ENCODE measurements at regions not wholly inside any gene's neighbourhood (a gene's known extent, or its start where the extent isn't known, plus 50 kb on each side); places are given as distances from the start of the nearest gene placed in this dataset.

GRCh38 chr4:175068266-175068665 lies 150.1 kb downstream of the ADAM29 start:
- Histone ChIP-seq H3K9me3 (ENCODE audit: insufficient read depth, low read depth, low read length) (no peaks in the 10 kb centered on the region), H3K4me2 (ENCODE audit: low read length) (no peak overlapping the region), H3K27ac (ENCODE audit: low read depth, low read length) (no peak overlapping the region), H3K79me2 (ENCODE audit: insufficient read depth, low read length) (no peaks in the 10 kb centered on the region), H4K20me1 (ENCODE audit: insufficient read depth, low read length) (no peaks in the 10 kb centered on the region), H3K4me3 (ENCODE audit: insufficient read depth, low read depth, low read length) (no peak overlapping the region), H3K9ac (ENCODE audit: low read length) (no peak overlapping the region), H3K36me3 (ENCODE audit: insufficient read depth, low read length) (no peaks in the 10 kb centered on the region), H3K27me3 (ENCODE audit: insufficient read depth, low read length) (no peaks in the 10 kb centered on the region), H3K4me1 (ENCODE audit: insufficient read depth, low read length) (no peaks in the 10 kb centered on the region), H2AFZ (ENCODE audit: low read depth, low read length) (no peak overlapping the region)
- no peak for TF ChIP-seq EZH2 (IDR thresholded peaks at IDR 0.05; ENCODE audit: insufficient read depth, low read length)
- no peak for TF ChIP-seq CTCF (IDR thresholded peaks at IDR 0.05; ENCODE audit: insufficient read depth, low read depth, low read length)
- DNase-seq (ENCODE audit: low read depth) = no peak
- Mint-ChIP-seq H3K4me1 (ENCODE audit: low read depth, unreplicated experiment) (peaks cover 18% of the 10 kb centered on the region), H3K27me3 (ENCODE audit: low read depth, unreplicated experiment) (no peaks in the 10 kb centered on the region), H3K27ac (ENCODE audit: unreplicated experiment) (no peak overlapping the region), H3K4me3 (ENCODE audit: unreplicated experiment) (no peak overlapping the region), H3K36me3 (ENCODE audit: low read depth, unreplicated experiment) (no peaks in the 10 kb centered on the region), H3K9me3 (ENCODE audit: unreplicated experiment) (no peaks in the 10 kb centered on the region)
- no peak for FAIRE-seq

- Mint-ChIP-seq H3K9me3 (ENCODE audit: unreplicated experiment) (no peaks in the 10 kb centered on the region), H3K36me3 (ENCODE audit: low read depth, unreplicated experiment) (no peaks in the 10 kb centered on the region), H3K27me3 (ENCODE audit: low read depth, unreplicated experiment) (no peaks in the 10 kb centered on the region), H3K4me3 (ENCODE audit: unreplicated experiment) (no peak overlapping the region), H3K4me1 (ENCODE audit: low read depth, unreplicated experiment) (peaks cover 13% of the 10 kb centered on the region), H3K27ac (ENCODE audit: unreplicated experiment) (peak overlapping the region; percentile 75)
- DNase-seq (ENCODE audit: low read depth) = no peak
- Histone ChIP-seq H3K9ac (ENCODE audit: low read length) (no peak overlapping the region), H3K79me2 (ENCODE audit: insufficient read depth, low read length) (no peaks in the 10 kb centered on the region), H3K4me3 (ENCODE audit: insufficient read depth, low read depth, low read length) (no peak overlapping the region), H4K20me1 (ENCODE audit: insufficient read depth, low read length) (no peaks in the 10 kb centered on the region), H2AFZ (ENCODE audit: low read depth, low read length) (no peak overlapping the region), H3K9me3 (ENCODE audit: insufficient read depth, low read depth, low read length) (no peaks in the 10 kb centered on the region), H3K4me2 (ENCODE audit: low read length) (no peak overlapping the region), H3K27me3 (ENCODE audit: insufficient read depth, low read length) (no peaks in the 10 kb centered on the region), H3K27ac (ENCODE audit: low read depth, low read length) (no peak overlapping the region), H3K36me3 (ENCODE audit: insufficient read depth, low read length) (no peaks in the 10 kb centered on the region), H3K4me1 (ENCODE audit: insufficient read depth, low read length) (no peaks in the 10 kb centered on the region)
- FAIRE-seq = no peak
- TF ChIP-seq CTCF (IDR thresholded peaks at IDR 0.05; ENCODE audit: insufficient read depth, low read depth, low read length) (no peak), EZH2 (IDR thresholded peaks at IDR 0.05; ENCODE audit: insufficient read depth, low read length) (no peak)
Measured at GRCh38 chr4:175070444-175070843, 152.3 kb downstream of the ADAM29 start.

GRCh38 chr4:175071123-175071522 lies 153.0 kb downstream of the ADAM29 start:
- no peaks in the 10 kb centered on the region for H3K36me3 Mint-ChIP-seq (ENCODE audit: low read depth, unreplicated experiment)
- H3K4me2 ChIP-seq (ENCODE audit: low read length) = no peak overlapping the region

More at GRCh38 chr4:175071123-175071522, 153.0 kb downstream of the ADAM29 start:
- Histone ChIP-seq H3K9ac (ENCODE audit: low read length) (no peak overlapping the region), H2AFZ (ENCODE audit: low read depth, low read length) (no peak overlapping the region), H3K4me3 (ENCODE audit: insufficient read depth, low read depth, low read length) (no peak overlapping the region), H3K79me2 (ENCODE audit: insufficient read depth, low read length) (no peaks in the 10 kb centered on the region), H3K9me3 (ENCODE audit: insufficient read depth, low read depth, low read length) (no peaks in the 10 kb centered on the region), H3K36me3 (ENCODE audit: insufficient read depth, low read length) (no peaks in the 10 kb centered on the region), H3K4me1 (ENCODE audit: insufficient read depth, low read length) (no peaks in the 10 kb centered on the region), H4K20me1 (ENCODE audit: insufficient read depth, low read length) (no peaks in the 10 kb centered on the region), H3K27me3 (ENCODE audit: insufficient read depth, low read length) (no peaks in the 10 kb centered on the region), H3K27ac (ENCODE audit: low read depth, low read length) (no peak overlapping the region)
- no peak for FAIRE-seq
- H3K4me3 Mint-ChIP-seq (ENCODE audit: unreplicated experiment) = no peak overlapping the region
- H3K9me3 Mint-ChIP-seq (ENCODE audit: unreplicated experiment) = no peaks in the 10 kb centered on the region
- DNase-seq (ENCODE audit: low read depth) = no peak
- no peak for TF ChIP-seq EZH2 (IDR thresholded peaks at IDR 0.05; ENCODE audit: insufficient read depth, low read length)
- no peak for TF ChIP-seq CTCF (IDR thresholded peaks at IDR 0.05; ENCODE audit: insufficient read depth, low read depth, low read length)
- no peaks in the 10 kb centered on the region for H3K27me3 Mint-ChIP-seq (ENCODE audit: low read depth, unreplicated experiment)
- peaks cover 13% of the 10 kb centered on the region for H3K4me1 Mint-ChIP-seq (ENCODE audit: low read depth, unreplicated experiment)
- peak overlapping the region; percentile 75 for H3K27ac Mint-ChIP-seq (ENCODE audit: unreplicated experiment)
